Ammon's horn (tissue), 1 donor: ENCODE measurements at regions not wholly inside any gene's neighbourhood (a gene's known extent, or its start where the extent isn't known, plus 50 kb on each side); places are given as distances from the start of the nearest gene placed in this dataset.
A peak's percentile ranks its signal among the peaks of the same experiment; 100 is the strongest.
"Not testable (repeated sequence)": the region's sequence is repeated elsewhere in the genome, so short reads cannot be mapped to it uniquely, and the experiment has no call there.

Experiments
- DNase-seq: peaks from one replicate; pipeline ENCODE4 v3.0.0-alpha.2; 2016; ENCODE audit warnings: low spot score

DNA sequence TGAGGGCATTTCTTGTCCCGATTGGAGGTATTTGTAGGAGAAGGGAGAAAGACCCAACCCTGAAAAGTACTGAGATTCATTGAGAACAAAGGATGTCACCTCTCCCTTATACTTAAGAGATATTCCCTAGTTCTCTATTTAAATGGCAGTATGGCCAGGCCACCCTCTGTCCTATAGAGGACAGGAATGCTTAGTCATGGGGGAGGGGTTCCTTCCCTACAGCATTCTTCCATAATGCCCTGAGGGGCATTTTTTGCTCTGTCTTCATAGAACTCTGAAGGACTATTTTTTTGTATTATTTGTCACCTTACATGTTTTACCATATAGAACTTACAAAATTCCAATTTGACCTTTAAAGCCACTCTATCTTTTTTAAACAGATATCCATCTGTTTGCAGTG lies 176.3 kb downstream of the TMEM161B start:
- no peak for DNase-seq

DNA sequence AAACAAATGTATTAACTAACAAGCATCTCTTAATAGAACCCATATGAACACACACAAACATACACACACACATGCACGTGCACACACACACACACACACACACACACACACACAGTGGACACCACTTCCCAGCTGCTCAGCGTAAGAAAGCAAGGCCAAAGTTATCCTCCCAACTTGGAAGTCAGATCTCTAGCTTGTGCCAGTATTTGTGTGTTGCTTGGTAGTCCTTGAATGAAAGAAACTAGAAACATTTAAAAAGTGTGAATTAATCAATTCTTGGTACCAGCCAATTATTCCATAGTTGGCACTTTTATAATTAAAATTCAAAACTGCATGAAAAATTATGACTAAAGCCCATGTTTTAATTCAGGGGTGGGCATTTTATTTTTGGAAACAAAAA lies 178.1 kb downstream of the TMEM161B start:
- DNase-seq, result peak; percentile 35

DNA sequence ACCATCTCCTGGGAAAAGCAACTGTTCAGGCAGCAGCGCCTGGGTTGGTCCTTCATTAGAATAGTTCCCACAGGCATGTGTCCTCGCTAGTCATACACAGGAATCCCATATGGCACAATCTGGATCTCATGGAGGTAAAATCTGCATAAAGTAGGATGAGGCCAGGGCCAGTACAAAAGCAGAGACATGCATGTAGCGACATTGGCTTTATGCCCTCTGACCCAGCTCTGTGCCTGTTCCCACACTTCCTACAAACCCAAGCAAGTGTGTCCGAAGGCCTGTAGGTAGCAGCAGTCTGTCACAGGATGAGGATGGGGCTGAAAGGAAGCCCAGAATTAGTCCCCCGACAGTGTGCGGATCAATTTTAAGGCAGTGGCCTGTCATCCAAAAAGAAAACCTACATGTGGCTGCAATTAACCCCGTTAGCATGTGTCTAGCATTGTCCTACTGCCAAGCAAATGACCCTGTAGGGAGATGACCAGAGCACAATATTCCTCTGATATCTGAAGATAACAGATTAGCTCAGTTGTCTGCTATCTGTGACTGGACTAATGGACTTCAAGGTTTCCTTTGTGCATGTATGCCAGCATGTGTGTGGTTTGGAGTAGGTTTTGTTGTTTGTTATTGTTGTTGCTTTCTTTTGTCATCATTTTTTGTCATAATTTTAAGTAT lies 178.8 kb downstream of the TMEM161B start:
- DNase-seq, result peak; percentile 16

DNA sequence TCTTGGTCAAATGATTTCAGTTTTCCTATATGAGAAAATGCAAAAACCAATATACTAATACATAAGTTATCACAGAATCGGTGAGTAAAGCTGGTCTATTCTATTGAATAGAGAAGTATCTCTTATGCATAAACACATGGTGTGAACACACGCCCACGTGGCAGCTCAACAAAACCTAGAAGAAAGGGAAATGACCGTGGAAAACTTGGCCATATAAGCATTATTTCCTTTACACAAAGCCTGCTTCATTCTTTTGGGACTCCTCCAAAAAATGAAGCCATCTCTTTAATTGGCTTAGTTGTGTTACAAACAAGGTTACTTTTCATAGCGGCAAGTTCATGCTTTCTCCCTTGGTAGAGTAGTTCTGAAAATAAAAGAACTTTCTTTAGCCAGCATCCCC lies 183.2 kb downstream of the TMEM161B start:
- DNase-seq, result peak; percentile 17

DNA sequence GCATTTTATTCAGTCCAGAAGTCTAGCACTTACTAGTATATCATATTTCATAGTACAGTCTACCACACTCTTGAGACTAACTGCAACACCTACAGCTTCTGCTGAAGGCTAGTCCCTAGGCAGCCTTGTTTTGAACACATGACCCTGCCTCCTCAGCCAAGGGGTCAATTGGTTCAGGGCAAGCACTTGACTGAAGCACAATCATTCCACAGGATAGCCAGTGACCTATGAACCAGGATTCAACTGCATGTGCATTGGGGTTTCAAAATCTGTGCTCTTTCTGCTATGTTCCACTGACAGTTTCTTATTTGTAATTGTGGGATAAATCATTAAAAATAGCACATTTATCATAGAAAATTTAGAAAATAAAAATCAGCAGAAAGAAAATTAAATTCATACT lies 186.8 kb downstream of the TMEM161B start:
- no peak for DNase-seq

DNA sequence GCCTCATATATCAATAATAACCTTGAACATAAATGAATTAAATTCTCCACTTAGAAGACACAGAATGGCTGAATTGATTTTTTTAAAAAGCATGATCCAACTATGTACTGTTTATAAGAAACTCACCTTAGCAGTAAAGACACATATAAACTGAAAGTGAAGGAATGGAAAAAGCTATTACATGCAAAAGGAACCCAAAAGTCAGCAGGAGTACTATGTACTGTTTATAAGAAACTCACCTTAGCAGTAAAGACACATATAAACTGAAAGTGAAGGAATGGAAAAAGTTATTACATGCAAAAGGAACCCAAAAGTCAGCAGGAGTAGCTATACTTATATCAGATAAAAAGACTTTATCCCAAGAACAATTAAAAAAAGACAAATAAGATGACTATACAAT lies 204.8 kb downstream of the TMEM161B start:
- no peak for DNase-seq

DNA sequence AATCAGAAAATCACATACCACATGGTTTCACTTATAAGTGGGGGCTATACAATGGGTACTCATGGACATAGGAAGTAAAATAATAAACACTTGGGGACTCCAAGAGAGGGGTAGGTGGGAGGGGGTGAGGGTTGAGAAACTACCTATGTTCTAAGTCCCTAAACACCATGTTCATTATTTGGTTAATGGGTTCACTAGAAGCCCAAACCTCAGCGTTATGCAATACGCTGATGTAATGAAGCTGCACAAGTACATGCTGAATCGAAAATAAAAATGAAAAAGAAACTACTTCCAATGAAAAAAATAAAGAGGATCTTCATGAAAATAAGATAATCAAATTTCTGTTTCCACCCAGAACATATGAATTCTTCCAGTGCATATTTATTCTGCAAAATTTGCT lies 208.5 kb downstream of the TMEM161B start:
- DNase-seq, result no peak

DNA sequence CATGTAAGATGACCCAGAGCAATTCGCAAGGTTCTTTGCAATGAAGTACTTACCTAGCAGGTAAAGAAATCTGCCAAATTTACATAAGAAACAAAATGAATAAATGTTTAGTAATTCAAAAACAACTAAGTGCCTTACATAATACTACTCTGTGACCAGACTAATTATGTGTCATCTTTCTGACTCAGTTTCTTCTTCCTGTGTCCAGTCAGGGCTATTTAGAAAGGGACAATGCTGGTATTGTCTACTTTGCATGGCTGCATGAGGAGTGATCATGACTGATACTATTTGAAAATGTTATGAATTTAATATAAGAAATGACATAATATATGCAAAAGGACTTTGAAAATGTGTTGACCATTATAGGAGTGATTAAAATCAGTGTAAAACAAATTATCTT lies 210.0 kb downstream of the TMEM161B start:
- DNase-seq, result no peak

DNA sequence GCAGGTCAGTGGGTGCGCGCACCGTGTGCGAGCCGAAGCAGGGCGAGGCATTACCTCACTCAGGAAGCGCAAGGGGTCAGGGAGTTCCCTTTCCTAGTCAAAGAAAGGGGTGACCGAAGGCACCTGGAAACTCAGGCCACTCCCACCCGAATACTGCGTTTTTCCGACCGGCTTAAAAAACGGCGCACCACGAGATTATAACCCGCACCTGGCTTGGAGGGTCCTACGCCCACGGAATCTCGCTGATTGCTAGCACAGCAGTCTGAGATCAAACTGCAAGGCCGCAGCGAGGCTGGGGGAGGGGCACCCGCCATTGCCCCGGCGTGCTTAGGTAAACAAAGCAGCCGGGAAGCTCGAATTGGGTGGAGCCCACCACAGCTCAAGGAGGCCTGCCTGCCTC lies 216.2 kb downstream of the TMEM161B start:
- not testable (repeated sequence) for DNase-seq

DNA sequence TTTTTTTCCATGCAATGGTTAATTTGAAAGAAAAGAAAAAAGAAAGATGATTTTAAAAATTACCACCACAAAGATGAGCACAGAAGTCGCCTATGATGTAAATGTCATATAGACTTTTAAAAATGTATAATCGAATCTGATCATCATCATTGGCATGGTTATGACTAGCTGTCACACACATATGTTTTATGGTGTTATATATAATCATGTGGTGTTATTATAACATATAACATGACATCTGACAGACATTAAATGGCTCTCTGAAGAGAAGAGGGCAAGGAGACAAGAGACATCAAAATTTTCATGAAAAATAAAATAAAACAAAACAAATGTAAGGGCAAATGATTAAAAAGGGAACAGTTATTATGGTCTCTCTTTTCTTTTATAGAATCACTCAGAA lies 217.5 kb downstream of the TMEM161B start:
- no peak for DNase-seq

DNA sequence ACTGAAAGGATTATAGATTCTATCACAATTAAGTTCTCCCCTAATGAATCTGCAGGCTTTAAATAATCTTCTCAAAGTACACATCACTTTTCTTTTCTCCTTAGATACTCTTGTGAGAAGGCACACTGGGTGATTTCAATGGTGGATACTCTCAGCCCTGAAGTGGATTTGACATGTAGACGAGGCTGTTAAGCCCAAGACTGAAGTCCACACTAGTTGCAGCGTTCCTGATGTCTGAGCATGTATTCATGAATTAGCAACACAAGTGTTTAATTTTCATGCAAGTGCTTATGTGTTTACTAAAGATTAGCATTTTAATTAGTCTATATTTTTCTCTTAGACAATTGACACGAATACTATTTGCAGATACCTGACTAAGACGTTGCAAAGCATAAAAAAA lies 218.9 kb downstream of the TMEM161B start:
- no peak for DNase-seq

DNA sequence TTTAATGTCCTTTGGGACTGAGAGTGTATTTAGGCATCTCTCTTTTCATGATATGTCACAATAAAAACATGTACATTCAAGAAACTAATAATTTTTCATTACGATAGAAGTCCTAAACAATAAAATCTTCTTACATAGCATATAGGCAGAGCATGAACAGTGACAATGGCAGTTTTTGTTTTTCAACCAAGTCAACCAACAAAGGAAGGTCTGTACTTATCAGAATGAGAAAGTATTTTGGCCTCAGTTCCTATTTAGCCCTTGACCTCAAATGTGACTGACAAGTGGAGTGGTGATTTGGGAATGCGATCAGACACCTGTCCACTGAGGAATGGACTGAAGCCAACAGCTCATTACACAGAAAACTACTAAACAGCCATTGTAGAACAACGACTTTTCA lies 219.5 kb downstream of the TMEM161B start:
- peak; percentile 37 for DNase-seq

DNA sequence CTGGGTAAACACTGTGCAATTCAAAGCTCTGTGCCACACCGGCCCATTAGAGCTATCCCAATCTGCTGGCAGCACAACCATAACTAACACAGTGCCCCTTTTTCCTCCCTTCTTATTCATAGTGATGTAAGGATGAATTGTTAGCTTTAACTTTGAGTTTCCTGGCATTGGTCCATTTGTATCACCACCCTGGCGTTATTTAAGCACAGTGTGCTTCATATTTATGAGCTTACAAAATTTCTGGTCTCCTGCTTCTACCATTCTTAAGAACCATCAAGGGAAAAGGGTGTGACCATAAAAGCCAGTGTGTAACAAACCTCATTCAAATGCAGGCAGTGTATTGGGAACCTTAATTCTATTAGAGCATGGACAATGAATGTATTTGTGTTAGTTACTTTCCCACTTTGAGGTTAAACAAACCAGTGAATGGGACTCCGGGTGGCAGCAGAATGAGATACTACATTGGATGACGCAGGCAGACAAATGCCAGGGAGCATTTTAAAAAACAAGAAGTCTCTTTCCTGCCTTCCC lies 222.6 kb downstream of the TMEM161B start:
- peak; percentile 80 for DNase-seq

DNA sequence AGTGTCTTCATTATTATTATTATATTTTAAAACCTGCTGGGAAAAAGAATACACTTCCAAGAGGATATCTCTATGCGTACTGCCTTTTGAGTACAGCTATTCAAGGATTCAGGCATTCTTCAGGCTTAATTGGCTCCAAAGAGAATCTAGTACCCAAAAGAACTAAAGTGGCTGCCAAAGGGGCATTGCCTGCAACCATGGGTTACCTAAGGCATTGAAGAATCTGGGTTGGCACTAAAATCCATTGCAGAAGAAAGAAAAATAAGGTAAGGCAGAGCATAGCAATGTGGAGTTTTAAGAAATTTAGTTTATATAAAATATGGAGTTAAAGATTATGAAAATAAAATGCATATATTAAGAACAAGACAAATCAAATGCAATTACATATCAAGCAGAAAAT lies 223.5 kb downstream of the TMEM161B start:
- DNase-seq, result peak; percentile 58

DNA sequence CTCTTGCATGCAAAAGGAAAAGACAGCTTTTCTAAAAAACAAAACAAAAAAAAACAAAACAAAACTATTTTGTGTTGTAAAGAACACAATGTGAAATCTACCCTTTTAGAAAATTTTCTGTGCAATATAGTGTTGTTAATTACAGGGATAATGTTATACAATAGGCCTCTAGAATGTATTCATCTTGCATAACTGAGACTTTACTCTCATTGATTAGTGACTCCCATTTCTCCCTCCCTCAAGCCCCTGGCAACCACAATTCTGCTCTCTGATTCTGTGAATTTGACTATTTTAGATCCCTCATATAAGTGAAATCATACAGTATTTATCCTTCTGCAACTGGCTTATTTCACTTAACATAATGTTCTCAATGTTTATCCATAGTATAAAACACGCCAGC lies 234.1 kb downstream of the TMEM161B start:
- DNase-seq, result no peak

DNA sequence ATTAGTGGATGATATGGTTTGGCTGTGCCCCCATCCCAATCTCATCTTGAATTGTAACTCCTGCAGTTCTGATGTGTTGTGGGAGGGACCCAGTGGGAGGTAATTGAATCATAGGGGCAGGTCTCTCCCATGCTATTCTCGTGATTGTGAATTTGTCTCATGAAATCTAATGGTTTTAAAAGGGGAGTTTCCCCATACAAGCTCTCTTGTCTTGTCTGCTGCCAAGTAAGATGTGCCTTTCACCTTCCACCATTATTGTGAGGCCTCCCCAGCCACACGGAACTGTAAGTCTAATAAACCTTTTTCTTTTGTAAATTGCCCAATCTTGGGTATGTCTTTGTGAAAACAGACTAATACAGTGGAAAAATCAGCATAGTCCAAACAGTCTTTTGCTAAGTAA lies 235.5 kb downstream of the TMEM161B start:
- no peak for DNase-seq

DNA sequence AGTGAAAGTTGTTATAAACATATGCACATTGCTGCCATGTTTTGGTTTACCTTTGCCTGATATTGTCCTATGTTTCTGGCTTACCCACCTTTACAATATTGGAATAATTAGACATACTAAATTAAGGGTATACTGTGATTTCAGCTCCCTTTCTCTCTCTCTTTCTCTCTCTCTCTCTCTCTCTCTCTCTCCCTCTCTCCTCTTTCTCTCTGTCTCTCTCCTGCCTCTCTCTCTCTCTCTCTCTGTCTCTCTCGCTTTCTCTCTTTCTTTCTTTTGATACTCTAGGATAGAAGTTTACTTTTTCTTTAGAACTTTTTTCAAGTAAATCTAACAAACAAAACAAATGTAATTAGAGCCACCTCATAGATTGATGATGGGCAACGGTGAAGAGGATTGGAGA lies 239.6 kb downstream of the TMEM161B start:
- no peak for DNase-seq

DNA sequence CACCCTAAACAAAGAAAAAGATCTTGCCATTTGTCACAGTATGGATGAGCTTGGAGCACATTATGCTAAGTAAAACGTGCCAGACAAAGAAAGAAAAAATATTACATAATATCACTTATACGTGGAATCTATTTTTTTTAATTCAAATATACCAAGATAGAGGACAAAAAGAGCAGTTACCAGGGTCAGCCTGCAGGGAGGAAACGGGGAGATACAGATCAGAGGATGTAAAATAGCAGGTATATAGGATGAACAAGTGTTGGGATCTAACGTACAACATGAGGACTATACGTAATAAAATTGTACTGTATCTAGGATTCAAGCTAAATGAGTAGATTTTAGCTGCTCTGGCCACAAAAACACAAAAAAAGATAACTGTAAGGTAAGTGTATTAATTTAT lies 247.5 kb downstream of the TMEM161B start:
- DNase-seq, result no peak

DNA sequence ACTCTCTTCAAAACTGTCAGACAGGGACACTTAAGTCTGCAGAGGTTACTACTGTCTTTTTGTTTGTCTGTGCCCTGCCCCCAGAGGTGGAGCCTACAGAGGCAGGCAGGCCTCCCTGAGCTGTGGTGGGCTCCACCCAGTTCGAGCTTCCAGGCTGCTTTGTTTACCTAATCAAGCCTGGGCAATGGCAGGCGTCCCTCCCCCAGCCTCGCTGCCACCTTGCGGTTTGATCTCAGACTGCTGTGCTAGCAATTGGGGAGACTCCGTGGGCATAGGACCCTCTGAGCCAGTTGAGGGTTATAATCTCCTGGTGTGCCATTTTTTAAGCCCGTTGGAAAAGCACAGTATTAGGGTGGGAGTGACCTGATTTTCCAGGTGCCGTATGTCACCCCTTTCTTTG lies 253.7 kb downstream of the TMEM161B start:
- not testable (repeated sequence) for DNase-seq

DNA sequence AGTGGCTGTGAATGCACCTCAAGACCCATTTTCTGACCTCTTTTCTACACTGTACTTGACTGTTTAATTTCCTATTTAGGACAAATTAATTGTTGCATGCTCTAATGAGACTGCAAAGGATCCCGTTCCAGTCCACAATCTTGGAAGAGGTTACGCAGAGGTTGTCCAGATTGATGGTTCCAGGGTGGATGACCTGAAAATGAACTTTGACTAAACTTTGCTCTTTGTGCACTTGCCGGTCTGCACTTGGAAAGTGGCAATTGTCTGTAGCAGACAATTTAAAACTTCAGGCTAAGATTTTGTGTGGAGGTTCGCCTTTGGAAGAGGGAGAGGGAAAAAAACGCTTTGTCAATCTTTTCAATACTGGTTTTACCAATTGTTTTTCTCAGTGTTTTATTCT lies 267.8 kb downstream of the TMEM161B start:
- DNase-seq, result no peak

DNA sequence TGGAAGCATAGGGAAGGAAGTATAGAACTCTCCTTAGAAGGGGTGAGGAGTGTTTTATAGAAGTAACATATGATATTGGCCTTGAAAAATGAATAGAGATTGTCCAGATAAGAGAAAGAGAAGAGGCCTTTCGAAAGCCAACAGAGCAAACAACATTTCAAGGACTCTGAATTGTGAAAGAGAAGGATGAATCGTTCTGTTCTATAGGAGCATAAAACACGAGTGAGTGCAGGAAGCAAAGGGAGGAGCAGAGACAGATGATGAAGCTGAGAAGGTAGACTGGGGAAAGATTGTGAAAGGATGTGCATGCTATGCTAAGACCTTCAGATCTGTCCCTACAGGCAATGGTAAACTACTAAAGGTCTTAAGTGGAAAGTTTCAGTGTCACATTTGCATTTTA lies 271.0 kb downstream of the TMEM161B start:
- DNase-seq, result no peak

DNA sequence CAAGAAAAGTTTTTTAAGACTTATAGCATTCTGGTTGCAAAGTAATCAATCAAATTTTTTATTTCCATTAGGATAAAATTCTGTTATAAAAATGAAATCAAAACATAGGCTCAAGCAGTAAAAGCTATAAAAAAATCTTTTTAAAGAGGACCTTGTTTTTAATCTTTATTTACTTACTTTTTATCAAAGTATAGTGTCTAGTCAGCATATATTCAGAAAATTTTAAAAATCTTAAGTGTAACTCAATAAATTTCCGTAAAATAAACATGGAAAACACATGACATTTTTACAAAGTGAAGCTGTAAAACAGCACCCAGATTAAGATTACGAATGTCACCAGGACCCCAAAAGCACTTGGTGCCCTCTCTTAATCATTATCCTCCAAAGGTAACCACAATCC lies 302.4 kb downstream of the TMEM161B start:
- DNase-seq, result no peak

DNA sequence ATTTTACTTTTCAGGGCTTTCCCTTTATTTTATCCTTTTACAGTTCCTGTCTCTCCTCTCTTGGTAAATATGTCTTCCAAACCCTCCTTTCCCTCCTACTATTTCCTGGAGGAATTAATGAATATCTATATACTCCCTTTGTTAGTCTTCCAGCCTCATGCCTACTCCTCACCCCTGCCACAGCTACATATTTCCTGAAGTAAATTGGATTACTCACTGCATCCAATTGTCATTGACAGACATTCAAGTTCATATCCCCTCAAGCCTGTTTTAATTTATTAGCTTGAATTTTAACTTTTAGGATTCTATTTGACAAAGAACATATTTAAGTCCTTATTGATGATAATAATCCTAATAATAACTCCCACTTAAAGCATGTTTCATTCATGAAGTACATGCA lies 314.5 kb downstream of the TMEM161B start:
- no peak for DNase-seq

DNA sequence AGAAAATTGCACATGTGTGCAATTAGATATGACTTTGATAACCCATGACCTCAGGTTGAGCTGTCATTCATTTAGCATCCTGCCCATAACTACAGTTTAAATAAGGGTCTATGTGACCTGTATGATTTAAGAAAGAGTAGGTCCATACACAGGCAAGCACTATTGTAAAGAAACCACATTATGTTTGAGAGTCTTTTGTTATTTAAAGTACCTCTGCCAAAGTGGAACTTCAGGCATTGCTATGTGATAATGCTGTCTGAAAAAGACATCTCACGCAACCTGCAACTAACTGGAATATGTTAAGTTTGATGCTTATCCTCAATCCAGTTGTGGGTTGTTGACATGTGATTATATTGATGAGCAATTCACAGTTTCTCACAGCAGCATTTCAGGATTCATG lies 317.0 kb downstream of the TMEM161B start:
- DNase-seq, result no peak
